Esophagus muscularis mucosa (tissue), 4 donors: ENCODE measurements at regions not wholly inside any gene's neighbourhood (a gene's known extent, or its start where the extent isn't known, plus 50 kb on each side); places are given as distances from the start of the nearest gene placed in this dataset.

Experiments
- EP300 ChIP-seq: sonication (generic); formaldehyde crosslinking; IDR thresholded peaks from one replicate; pipeline ENCODE4 v1.6.1; 2017; ENCODE audit warnings: antibody characterized with exemption
- POLR2A ChIP-seq: fragments of 450-650 bp; IDR thresholded peaks from one replicate; pipeline ENCODE4 v1.6.1; 2017; ENCODE audit warnings: antibody characterized with exemption, moderate library complexity, mild to moderate bottlenecking, low read depth
- TF ChIP-seq, protein P1 (sequence below), 3 experiments: fragments of 200-600 bp in 2 of 3; fragments of 450-650 bp in 1 of 3; sonication (generic) in 2 of 3; IDR thresholded peaks; one replicate each; pipeline ENCODE4 v1.5.1; 2017 to 2019; ENCODE audit warnings: antibody characterized with exemption in 3 of 3, mild to moderate bottlenecking in 2 of 3, moderate library complexity in 1 of 3

DNA sequence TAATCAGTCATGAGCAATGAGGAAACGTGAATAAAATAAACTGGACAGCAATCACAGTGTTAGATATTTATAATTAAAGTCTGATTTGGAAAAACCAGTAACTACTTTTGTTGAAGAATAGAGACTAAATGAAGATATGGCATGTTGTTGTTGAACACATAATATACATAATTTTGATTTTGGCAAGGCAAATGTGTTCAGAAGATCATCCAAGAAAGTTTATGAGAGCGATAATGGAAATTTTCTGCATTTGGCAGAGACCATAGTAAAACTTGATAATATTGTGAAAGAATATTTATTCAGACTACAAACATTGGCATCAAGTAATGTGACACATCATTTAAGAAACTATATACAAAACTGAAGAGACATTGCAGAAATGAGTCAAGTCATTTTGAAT, 620.7 kb downstream of the TMA16 start:
- TF ChIP-seq, protein P1, sequence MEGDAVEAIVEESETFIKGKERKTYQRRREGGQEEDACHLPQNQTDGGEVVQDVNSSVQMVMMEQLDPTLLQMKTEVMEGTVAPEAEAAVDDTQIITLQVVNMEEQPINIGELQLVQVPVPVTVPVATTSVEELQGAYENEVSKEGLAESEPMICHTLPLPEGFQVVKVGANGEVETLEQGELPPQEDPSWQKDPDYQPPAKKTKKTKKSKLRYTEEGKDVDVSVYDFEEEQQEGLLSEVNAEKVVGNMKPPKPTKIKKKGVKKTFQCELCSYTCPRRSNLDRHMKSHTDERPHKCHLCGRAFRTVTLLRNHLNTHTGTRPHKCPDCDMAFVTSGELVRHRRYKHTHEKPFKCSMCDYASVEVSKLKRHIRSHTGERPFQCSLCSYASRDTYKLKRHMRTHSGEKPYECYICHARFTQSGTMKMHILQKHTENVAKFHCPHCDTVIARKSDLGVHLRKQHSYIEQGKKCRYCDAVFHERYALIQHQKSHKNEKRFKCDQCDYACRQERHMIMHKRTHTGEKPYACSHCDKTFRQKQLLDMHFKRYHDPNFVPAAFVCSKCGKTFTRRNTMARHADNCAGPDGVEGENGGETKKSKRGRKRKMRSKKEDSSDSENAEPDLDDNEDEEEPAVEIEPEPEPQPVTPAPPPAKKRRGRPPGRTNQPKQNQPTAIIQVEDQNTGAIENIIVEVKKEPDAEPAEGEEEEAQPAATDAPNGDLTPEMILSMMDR (IDR thresholded peaks at IDR 0.05) = no peak
- TF ChIP-seq POLR2A = no peak
- no peak for TF ChIP-seq EP300
